GM12878 (cell line): ENCODE measurements at regions not wholly inside any gene's neighbourhood (a gene's known extent, or its start where the extent isn't known, plus 50 kb on each side); places are given as distances from the start of the nearest gene placed in this dataset.

ENCODE experiments used
- CREB1 ChIP-seq: IDR thresholded peaks from 2 replicates; pipeline ENCODE4 v1.6.1; 2012; ENCODE audit warnings: low read depth, mild to moderate bottlenecking, inconsistent platforms
- EED ChIP-seq: sonication (generic); IDR thresholded peaks from 2 replicates; pipeline ENCODE4 v1.6.1; 2016; ENCODE audit warnings: antibody characterized with exemption, low read depth
- FOXM1 ChIP-seq: IDR thresholded peaks from 2 replicates; pipeline ENCODE4 v1.6.1; 2012; ENCODE audit warnings: low read depth, mild to moderate bottlenecking, inconsistent platforms, low read length, moderate library complexity
- SKIL ChIP-seq: fragments of 450-650 bp; IDR thresholded peaks from 2 replicates; pipeline ENCODE4 v1.6.1; 2017; ENCODE audit warnings: mild to moderate bottlenecking, low read depth, inconsistent platforms; ENCODE audit not compliant: poor library complexity, severe bottlenecking

- TF ChIP-seq SKIL (no peak), EED (no peak), FOXM1 (no peak), CREB1 (no peak)
These were observed 51.1 kb upstream of the ISX start (continued) for GRCh38 chr22:35014812-35015211.
